ENCODE measurements at regions not wholly inside any gene's neighbourhood (a gene's known extent, or its start where the extent isn't known, plus 50 kb on each side); places are given as distances from the start of the nearest gene placed in this dataset.

DNA sequence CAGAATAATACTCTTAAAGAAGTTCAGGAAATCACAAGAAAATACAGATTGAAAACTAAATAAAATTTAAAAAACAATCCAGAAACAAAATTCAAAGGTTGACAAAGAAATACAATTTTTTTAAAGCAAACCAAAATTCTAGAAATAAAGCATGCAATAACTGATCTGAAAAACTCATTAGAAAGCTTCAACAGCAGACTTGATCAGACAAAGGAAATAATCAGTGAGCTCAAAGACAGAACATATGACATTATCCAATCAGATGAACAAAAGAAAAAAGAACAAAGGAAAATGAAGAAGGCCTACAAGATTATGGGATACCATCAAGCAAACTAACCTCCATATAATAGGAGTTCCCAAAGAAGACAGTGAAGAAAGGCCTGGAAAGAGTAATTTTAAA is 336.8 kb downstream of the RSL24D1 start:
- TF ChIP-seq, protein P1, sequence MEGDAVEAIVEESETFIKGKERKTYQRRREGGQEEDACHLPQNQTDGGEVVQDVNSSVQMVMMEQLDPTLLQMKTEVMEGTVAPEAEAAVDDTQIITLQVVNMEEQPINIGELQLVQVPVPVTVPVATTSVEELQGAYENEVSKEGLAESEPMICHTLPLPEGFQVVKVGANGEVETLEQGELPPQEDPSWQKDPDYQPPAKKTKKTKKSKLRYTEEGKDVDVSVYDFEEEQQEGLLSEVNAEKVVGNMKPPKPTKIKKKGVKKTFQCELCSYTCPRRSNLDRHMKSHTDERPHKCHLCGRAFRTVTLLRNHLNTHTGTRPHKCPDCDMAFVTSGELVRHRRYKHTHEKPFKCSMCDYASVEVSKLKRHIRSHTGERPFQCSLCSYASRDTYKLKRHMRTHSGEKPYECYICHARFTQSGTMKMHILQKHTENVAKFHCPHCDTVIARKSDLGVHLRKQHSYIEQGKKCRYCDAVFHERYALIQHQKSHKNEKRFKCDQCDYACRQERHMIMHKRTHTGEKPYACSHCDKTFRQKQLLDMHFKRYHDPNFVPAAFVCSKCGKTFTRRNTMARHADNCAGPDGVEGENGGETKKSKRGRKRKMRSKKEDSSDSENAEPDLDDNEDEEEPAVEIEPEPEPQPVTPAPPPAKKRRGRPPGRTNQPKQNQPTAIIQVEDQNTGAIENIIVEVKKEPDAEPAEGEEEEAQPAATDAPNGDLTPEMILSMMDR (conservative IDR thresholded peaks at IDR 0.05 in 1 of 2, IDR thresholded peaks at IDR 0.05 in 1 of 2; ENCODE audit: low read depth in 1 of 2, low read length in 2 of 2) = no peak
- TF ChIP-seq EZH2 (IDR thresholded peaks at IDR 0.05; ENCODE audit: low read length, missing control alignments) = no peak

Data from fibroblast of lung (primary cell).